HEK293T (cell line): ENCODE measurements at regions not wholly inside any gene's neighbourhood (a gene's known extent, or its start where the extent isn't known, plus 50 kb on each side); places are given as distances from the start of the nearest gene placed in this dataset.

Experiments
- ARNT ChIP-seq: fragments of 450-650 bp; IDR thresholded peaks from 2 replicates; pipeline ENCODE4 v1.6.1; 2017; ENCODE audit warnings: mild to moderate bottlenecking
- BHLHE40 ChIP-seq: fragments of 450-650 bp; IDR thresholded peaks from 2 replicates; pipeline ENCODE4 v1.6.1; 2016; ENCODE audit warnings: mild to moderate bottlenecking, moderate library complexity, borderline replicate concordance
- ELF4 ChIP-seq: fragments of 450-650 bp; IDR thresholded peaks from 2 replicates; pipeline ENCODE4 v1.6.1; 2017; ENCODE audit warnings: antibody characterized with exemption
- FOXA1 ChIP-seq: fragments of 450-650 bp; IDR thresholded peaks from 2 replicates; pipeline ENCODE4 v1.6.1; 2016; ENCODE audit warnings: mild to moderate bottlenecking
- FOXK2 ChIP-seq: fragments of 450-650 bp; IDR thresholded peaks from 2 replicates; pipeline ENCODE4 v1.6.1; 2016; ENCODE audit warnings: mild to moderate bottlenecking
- HDGF ChIP-seq: fragments of 450-650 bp; IDR thresholded peaks from 2 replicates; pipeline ENCODE4 v1.6.1; 2017; ENCODE audit warnings: antibody characterized with exemption, borderline replicate concordance
- SP1 ChIP-seq: fragments of 450-650 bp; IDR thresholded peaks from 2 replicates; pipeline ENCODE4 v1.6.1; 2017
- SUZ12 ChIP-seq: fragments of 450-650 bp; IDR thresholded peaks from 2 replicates; pipeline ENCODE4 v1.6.1; 2016; ENCODE audit warnings: mild to moderate bottlenecking
- TARDBP ChIP-seq: fragments of 450-650 bp; IDR thresholded peaks from 2 replicates; pipeline ENCODE4 v1.6.1; 2016
- ZNF384 ChIP-seq: fragments of 450-650 bp; IDR thresholded peaks from 2 replicates; pipeline ENCODE4 v1.6.1; 2016

DNA sequence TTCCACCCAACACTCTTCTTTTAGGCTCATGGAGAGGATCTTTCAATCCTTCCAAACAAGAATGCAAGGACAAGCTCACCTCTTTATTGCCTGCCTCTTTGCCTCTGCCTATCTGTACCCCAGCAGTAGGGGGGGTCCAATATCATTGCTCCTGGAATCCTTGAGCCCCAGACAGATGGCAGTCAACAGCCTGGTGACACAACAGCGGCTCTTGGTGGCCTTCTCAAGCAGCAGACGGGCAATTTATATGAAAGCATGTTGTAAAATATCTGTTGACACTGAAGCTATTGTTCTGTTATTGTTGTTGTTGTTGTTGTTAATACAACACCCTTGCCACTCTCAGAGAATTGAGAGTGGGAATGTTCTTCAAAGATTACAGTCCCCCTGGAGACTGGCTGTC lies 480.0 kb upstream of the CADM1 start:
- no peak for TF ChIP-seq SUZ12
- TF ChIP-seq BHLHE40, result no peak
- no peak for TF ChIP-seq ZNF384
- no peak for TF ChIP-seq FOXA1
- TF ChIP-seq SP1, result no peak
- no peak for TF ChIP-seq HDGF
- no peak for TF ChIP-seq ELF4
- no peak for TF ChIP-seq TARDBP
- no peak for TF ChIP-seq FOXK2
- no peak for TF ChIP-seq ARNT
